ENCODE measurements at regions not wholly inside any gene's neighbourhood (a gene's known extent, or its start where the extent isn't known, plus 50 kb on each side); places are given as distances from the start of the nearest gene placed in this dataset.

GRCh38 chr15:29900237-29901189 is 78.2 kb upstream of the TJP1 start:
- Histone ChIP-seq H3K9me3 (no peaks in the 10 kb centered on the region), H3K36me3 (no peaks in the 10 kb centered on the region), H3K27ac (no peak overlapping the region), H3K4me1 (no peaks in the 10 kb centered on the region), H3K4me3 (no peak overlapping the region), H3K27me3 (no peaks in the 10 kb centered on the region)
- DNase-seq (no peak), ATAC-seq (no peak)
- in situ Hi-C loops (cut with MboI; ENCODE audit: low sequenced_read_pairs in 4 of 4) (no loop called here), intact Hi-C loops (cut with DNase I; ENCODE audit: low total_unique reads) (no loop called here)
- TF ChIP-seq, protein P1, sequence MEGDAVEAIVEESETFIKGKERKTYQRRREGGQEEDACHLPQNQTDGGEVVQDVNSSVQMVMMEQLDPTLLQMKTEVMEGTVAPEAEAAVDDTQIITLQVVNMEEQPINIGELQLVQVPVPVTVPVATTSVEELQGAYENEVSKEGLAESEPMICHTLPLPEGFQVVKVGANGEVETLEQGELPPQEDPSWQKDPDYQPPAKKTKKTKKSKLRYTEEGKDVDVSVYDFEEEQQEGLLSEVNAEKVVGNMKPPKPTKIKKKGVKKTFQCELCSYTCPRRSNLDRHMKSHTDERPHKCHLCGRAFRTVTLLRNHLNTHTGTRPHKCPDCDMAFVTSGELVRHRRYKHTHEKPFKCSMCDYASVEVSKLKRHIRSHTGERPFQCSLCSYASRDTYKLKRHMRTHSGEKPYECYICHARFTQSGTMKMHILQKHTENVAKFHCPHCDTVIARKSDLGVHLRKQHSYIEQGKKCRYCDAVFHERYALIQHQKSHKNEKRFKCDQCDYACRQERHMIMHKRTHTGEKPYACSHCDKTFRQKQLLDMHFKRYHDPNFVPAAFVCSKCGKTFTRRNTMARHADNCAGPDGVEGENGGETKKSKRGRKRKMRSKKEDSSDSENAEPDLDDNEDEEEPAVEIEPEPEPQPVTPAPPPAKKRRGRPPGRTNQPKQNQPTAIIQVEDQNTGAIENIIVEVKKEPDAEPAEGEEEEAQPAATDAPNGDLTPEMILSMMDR (IDR thresholded peaks at IDR 0.05 in 4 of 5, conservative IDR thresholded peaks at IDR 0.05 in 1 of 5) = no peak
- TF ChIP-seq POLR2A (IDR thresholded peaks at IDR 0.05) = no peak

DNA sequence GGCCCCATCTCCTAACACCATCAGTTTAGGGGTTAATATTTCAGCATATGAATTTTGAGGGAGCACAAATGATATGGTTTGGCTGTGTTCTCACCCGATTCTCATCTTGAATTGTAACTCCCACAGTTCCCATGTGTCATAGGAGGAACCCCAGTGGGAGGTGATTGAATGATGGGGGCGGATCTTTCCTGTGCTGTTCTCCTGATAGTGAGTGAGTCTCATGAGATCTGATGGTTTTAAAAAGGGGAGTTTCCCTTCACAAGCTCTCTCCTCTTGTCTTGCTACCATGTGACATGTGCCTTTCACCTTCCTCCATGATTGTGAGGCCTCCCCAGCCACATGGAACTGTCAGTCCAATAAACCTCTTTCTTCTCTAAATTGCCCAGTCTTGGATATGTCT is 73.8 kb upstream of the TJP1 start:
- H3K27me3 ChIP-seq = no peaks in the 10 kb centered on the region
- ATAC-seq (no peak), DNase-seq (no peak)
- H3K4me3 ChIP-seq = no peak overlapping the region
- H3K9me3 ChIP-seq = no peaks in the 10 kb centered on the region
- no peaks in the 10 kb centered on the region for H3K36me3 ChIP-seq
- H3K27ac ChIP-seq = no peak overlapping the region
- intact Hi-C loops (cut with DNase I; ENCODE audit: low total_unique reads) (no loop called here), in situ Hi-C loops (cut with MboI; ENCODE audit: low sequenced_read_pairs in 4 of 4) (no loop called here)
- no peak for TF ChIP-seq POLR2A (IDR thresholded peaks at IDR 0.05)
- TF ChIP-seq, protein P1 (IDR thresholded peaks at IDR 0.05 in 4 of 5, conservative IDR thresholded peaks at IDR 0.05 in 1 of 5) = no peak
- H3K4me1 ChIP-seq = no peaks in the 10 kb centered on the region

DNA sequence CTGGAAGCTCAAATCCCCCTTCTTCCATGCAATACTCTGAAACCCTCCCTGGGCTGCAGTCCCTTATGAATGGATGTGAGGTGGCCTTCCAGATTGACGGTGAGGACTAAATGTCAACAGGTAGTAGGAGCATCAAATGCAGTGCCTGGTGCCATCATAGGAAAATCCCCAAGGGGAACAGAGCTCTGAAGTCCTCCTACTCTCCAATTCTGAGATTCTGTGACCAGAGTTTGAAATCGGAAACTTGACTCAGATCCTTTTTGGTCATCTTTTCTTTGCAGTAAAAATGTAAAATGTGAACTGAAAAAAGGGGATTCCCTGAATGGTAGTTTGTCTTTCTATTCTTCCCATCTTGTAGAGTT is 68.8 kb upstream of the TJP1 start:
- H3K4me3 ChIP-seq = no peak overlapping the region
- no peak overlapping the region for H3K27ac ChIP-seq
- DNase-seq = no peak
- peaks cover 0 to 14% of the 10 kb centered on the region in 2 donors for H3K4me1 ChIP-seq
- no peaks in the 10 kb centered on the region for H3K27me3 ChIP-seq
- TF ChIP-seq, protein P1 (IDR thresholded peaks at IDR 0.05 in 4 of 5, conservative IDR thresholded peaks at IDR 0.05 in 1 of 5) = no peak
- no peaks in the 10 kb centered on the region for H3K9me3 ChIP-seq
- in situ Hi-C loops (cut with MboI; ENCODE audit: low sequenced_read_pairs in 4 of 4) (no loop called here), intact Hi-C loops (cut with DNase I; ENCODE audit: low total_unique reads) (no loop called here)
- H3K36me3 ChIP-seq = no peaks in the 10 kb centered on the region
- ATAC-seq = no peak

- no peak overlapping the region for H3K27ac ChIP-seq
- no peak for DNase-seq
- in situ Hi-C loops (cut with MboI; ENCODE audit: low sequenced_read_pairs in 4 of 4) = no loop called here
- H3K4me3 ChIP-seq = no peak overlapping the region
- no peak for ATAC-seq
- intact Hi-C loops (cut with DNase I; ENCODE audit: low total_unique reads) = no loop called here
- no peaks in the 10 kb centered on the region for H3K36me3 ChIP-seq
- TF ChIP-seq, protein P1 (IDR thresholded peaks at IDR 0.05 in 4 of 5, conservative IDR thresholded peaks at IDR 0.05 in 1 of 5) = no peak
- no peak for TF ChIP-seq POLR2A (IDR thresholded peaks at IDR 0.05)
- H3K4me1 ChIP-seq = peaks cover 0 to 14% of the 10 kb centered on the region in 2 donors
- H3K9me3 ChIP-seq = no peaks in the 10 kb centered on the region
- H3K27me3 ChIP-seq = no peaks in the 10 kb centered on the region
Measured at GRCh38 chr15:29890336-29891095, 68.2 kb upstream of the TJP1 start.
